Body of pancreas (tissue), 4 donors: ENCODE measurements at regions not wholly inside any gene's neighbourhood (a gene's known extent, or its start where the extent isn't known, plus 50 kb on each side); places are given as distances from the start of the nearest gene placed in this dataset.

Experiments used
- CTCF ChIP-seq, 7 experiments: fragments of 450-650 bp in 4 of 7; fragments of 200-600 bp in 3 of 7; sonication (generic) in 3 of 7; IDR thresholded peaks; one replicate each; pipeline ENCODE4 v1.5.1; 2016 to 2019; ENCODE audit warnings: antibody characterized with exemption in 7 of 7
- POLR2A ChIP-seq, 3 donors: fragments of 450-650 bp; IDR thresholded peaks; one replicate each; pipeline ENCODE4 v1.6.1; 2016; ENCODE audit warnings: antibody characterized with exemption in 3 of 3, mild to moderate bottlenecking in 2 of 3

DNA sequence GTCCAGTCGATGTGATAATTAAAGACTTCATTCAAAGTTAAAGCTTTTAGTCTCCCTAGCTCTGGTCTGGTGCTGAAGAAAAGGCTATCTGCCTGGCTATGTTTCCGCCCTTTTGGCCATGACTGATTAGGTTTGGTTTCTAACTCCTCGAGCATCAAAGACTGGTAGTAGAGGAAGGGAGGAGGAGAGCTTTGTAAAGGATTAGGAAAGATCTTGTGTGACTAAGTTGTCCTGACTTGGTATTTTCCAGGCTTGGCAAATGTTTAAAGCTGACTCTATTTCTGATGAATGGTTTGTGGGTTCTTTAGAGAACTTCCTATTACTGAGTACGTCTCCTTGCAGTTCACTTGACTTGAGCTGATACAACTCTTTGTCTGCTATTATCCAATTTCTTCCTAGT is 312.9 kb downstream of the GJA1 start:
- TF ChIP-seq CTCF (IDR thresholded peaks at IDR 0.05): no peak
- no peak for TF ChIP-seq POLR2A (IDR thresholded peaks at IDR 0.05)
